LoVo (cell line): ENCODE measurements at regions not wholly inside any gene's neighbourhood (a gene's known extent, or its start where the extent isn't known, plus 50 kb on each side); places are given as distances from the start of the nearest gene placed in this dataset.

Source experiments
- DNase-seq: peaks from one replicate; pipeline ENCODE4 v3.0.0-alpha.2; 2016; ENCODE audit warnings: low spot score

GRCh38 chr5:62977661-62978060, 399.0 kb downstream of the LRRC70 start:
- no peak for DNase-seq

GRCh38 chr5:62974623-62975022, 396.0 kb downstream of the LRRC70 start:
- DNase-seq, result no peak

- DNase-seq, result no peak
Measured at GRCh38 chr5:62969409-62970120, 390.9 kb downstream of the LRRC70 start.

GRCh38 chr5:62964428-62964827, 385.8 kb downstream of the LRRC70 start:
- DNase-seq, result no peak

- DNase-seq, result no peak
Measured at GRCh38 chr5:62960781-62961180, 382.2 kb downstream of the LRRC70 start.

GRCh38 chr5:62956597-62956996, 378.0 kb downstream of the LRRC70 start:
- DNase-seq, result no peak

- no peak for DNase-seq
Measured at GRCh38 chr5:62954578-62954977, 376.0 kb downstream of the LRRC70 start.

GRCh38 chr5:62948301-62948700, 369.7 kb downstream of the LRRC70 start:
- no peak for DNase-seq

- DNase-seq, result no peak
Measured at GRCh38 chr5:62942384-62942783, 363.8 kb downstream of the LRRC70 start.

GRCh38 chr5:62938927-62939326, 360.3 kb downstream of the LRRC70 start:
- no peak for DNase-seq

- no peak for DNase-seq
Measured at GRCh38 chr5:62937661-62938558, 359.3 kb downstream of the LRRC70 start.

- no peak for DNase-seq
Measured at GRCh38 chr5:62935660-62936059, 357.0 kb downstream of the LRRC70 start.

GRCh38 chr5:62934319-62934718, 355.7 kb downstream of the LRRC70 start:
- no peak for DNase-seq

GRCh38 chr5:62933261-62933660, 354.6 kb downstream of the LRRC70 start:
- DNase-seq, result no peak

- DNase-seq, result no peak
Measured at GRCh38 chr5:62931153-62931950, 352.7 kb downstream of the LRRC70 start.

- DNase-seq, result no peak
Measured at GRCh38 chr5:62922191-62922590, 343.6 kb downstream of the LRRC70 start.

GRCh38 chr5:62920856-62921255, 342.2 kb downstream of the LRRC70 start:
- DNase-seq, result no peak

GRCh38 chr5:62909326-62909725, 330.7 kb downstream of the LRRC70 start:
- no peak for DNase-seq

GRCh38 chr5:62902126-62902525, 323.5 kb downstream of the LRRC70 start:
- DNase-seq, result no peak

- DNase-seq, result no peak
Measured at GRCh38 chr5:62900976-62901375, 322.4 kb downstream of the LRRC70 start.

GRCh38 chr5:62896121-62896893, 317.7 kb downstream of the LRRC70 start:
- DNase-seq, result no peak
